Nephron (organoid): ENCODE measurements at regions not wholly inside any gene's neighbourhood (a gene's known extent, or its start where the extent isn't known, plus 50 kb on each side); places are given as distances from the start of the nearest gene placed in this dataset.
"Not testable (repeated sequence)": the region's sequence is repeated elsewhere in the genome, so short reads cannot be mapped to it uniquely, and the experiment has no call there.

Experiments used
- H3K27ac Mint-ChIP-seq, 3 experiments: 2 replicates each; pipeline ENCODE4 v1.8.0; 2020; ENCODE audit warnings: mixed read lengths in 3 of 3, mild to moderate bottlenecking in 2 of 3, moderate library complexity in 1 of 3
- H3K27me3 Mint-ChIP-seq: 2 replicates; pipeline ENCODE4 v1.8.0; 2021; ENCODE audit warnings: low read depth, mild to moderate bottlenecking, moderate library complexity, mixed read lengths
- H3K36me3 Mint-ChIP-seq: 2 replicates; pipeline ENCODE4 v1.8.0; 2020; ENCODE audit warnings: low read depth, mixed read lengths
- H3K4me1 Mint-ChIP-seq: 2 replicates; pipeline ENCODE4 v1.8.0; 2020; ENCODE audit warnings: mixed read lengths
- H3K4me3 Mint-ChIP-seq, 3 experiments: 2 replicates each; pipeline ENCODE4 v1.8.0; 2020; ENCODE audit warnings: mild to moderate bottlenecking in 3 of 3, mixed read lengths in 3 of 3, moderate library complexity in 2 of 3
- H3K9me3 Mint-ChIP-seq: 2 replicates; pipeline ENCODE4 v1.8.0; 2020; ENCODE audit warnings: mixed read lengths
- CTCF ChIP-seq, 3 experiments: fragments of 200-600 bp; sonication (generic); IDR thresholded peaks; one replicate each; pipeline ENCODE4 v1.5.0; 2021; ENCODE audit warnings: antibody characterized with exemption in 3 of 3; ENCODE audit not compliant: unreplicated experiment in 3 of 3

- peaks cover 5% of the 10 kb centered on the region for H3K4me1 Mint-ChIP-seq
- H3K27ac Mint-ChIP-seq = no peak overlapping the region
- no peak overlapping the region for H3K4me3 Mint-ChIP-seq
- H3K36me3 Mint-ChIP-seq = no peaks in the 10 kb centered on the region
- TF ChIP-seq CTCF (IDR thresholded peaks at IDR 0.05; ENCODE audit: unreplicated experiment in 3 of 3) = no peak
- no peaks in the 10 kb centered on the region for H3K9me3 Mint-ChIP-seq
- H3K27me3 Mint-ChIP-seq = peaks cover 9% of the 10 kb centered on the region
Observed at GRCh38 chr1:70828177-70828576, 219.4 kb downstream of the PTGER3 start.

GRCh38 chr1:70834365-70834764 lies 213.3 kb downstream of the PTGER3 start:
- not testable (repeated sequence) for H3K9me3 Mint-ChIP-seq, H3K4me3 Mint-ChIP-seq, H3K27ac Mint-ChIP-seq, H3K36me3 Mint-ChIP-seq, H3K27me3 Mint-ChIP-seq, H3K4me1 Mint-ChIP-seq

- Mint-ChIP-seq H3K27me3 (no peaks in the 10 kb centered on the region), H3K27ac (no peak overlapping the region), H3K4me3 (no peak overlapping the region), H3K9me3 (no peaks in the 10 kb centered on the region), H3K4me1 (no peaks in the 10 kb centered on the region), H3K36me3 (no peaks in the 10 kb centered on the region)
- no peak for TF ChIP-seq CTCF (IDR thresholded peaks at IDR 0.05; ENCODE audit: unreplicated experiment in 3 of 3)
Observed at GRCh38 chr1:70836456-70836855, 211.2 kb downstream of the PTGER3 start.

- no peak for TF ChIP-seq CTCF (IDR thresholded peaks at IDR 0.05; ENCODE audit: unreplicated experiment in 3 of 3)
- H3K36me3 Mint-ChIP-seq = no peaks in the 10 kb centered on the region
- no peaks in the 10 kb centered on the region for H3K4me1 Mint-ChIP-seq
- H3K4me3 Mint-ChIP-seq = no peak overlapping the region
- H3K27ac Mint-ChIP-seq = no peak overlapping the region
- H3K9me3 Mint-ChIP-seq = peaks cover 4% of the 10 kb centered on the region
- no peaks in the 10 kb centered on the region for H3K27me3 Mint-ChIP-seq
Observed at GRCh38 chr1:70840260-70840953, 207.2 kb downstream of the PTGER3 start.

GRCh38 chr1:70842562-70842961 lies 205.1 kb downstream of the PTGER3 start:
- no peak overlapping the region for H3K27ac Mint-ChIP-seq
- no peak overlapping the region for H3K4me3 Mint-ChIP-seq
- TF ChIP-seq CTCF (IDR thresholded peaks at IDR 0.05; ENCODE audit: unreplicated experiment in 3 of 3) = no peak
- no peaks in the 10 kb centered on the region for H3K36me3 Mint-ChIP-seq
- H3K27me3 Mint-ChIP-seq = no peaks in the 10 kb centered on the region
- H3K9me3 Mint-ChIP-seq = peaks cover 8% of the 10 kb centered on the region
- H3K4me1 Mint-ChIP-seq = peaks cover 5% of the 10 kb centered on the region

GRCh38 chr1:70843452-70843851 lies 204.2 kb downstream of the PTGER3 start:
- peaks cover 8% of the 10 kb centered on the region for H3K9me3 Mint-ChIP-seq
- H3K27ac Mint-ChIP-seq = no peak overlapping the region
- H3K4me1 Mint-ChIP-seq = peaks cover 5% of the 10 kb centered on the region
- H3K27me3 Mint-ChIP-seq = no peaks in the 10 kb centered on the region
- H3K36me3 Mint-ChIP-seq = no peaks in the 10 kb centered on the region
- H3K4me3 Mint-ChIP-seq = no peak overlapping the region
- TF ChIP-seq CTCF (IDR thresholded peaks at IDR 0.05; ENCODE audit: unreplicated experiment in 3 of 3) = no peak
